GM18520 (cell line): ENCODE measurements at regions not wholly inside any gene's neighbourhood (a gene's known extent, or its start where the extent isn't known, plus 50 kb on each side); places are given as distances from the start of the nearest gene placed in this dataset.

ENCODE experiments used
- ATAC-seq: cut with Tn5 transposase; IDR thresholded peaks from one replicate; pipeline ENCODE4 v1.9.1; 2021; ENCODE audit not compliant: unreplicated experiment

GRCh38 chr5:96247097-96247701, 185.8 kb downstream of the PCSK1 start:
- no peak for ATAC-seq

GRCh38 chr5:96245140-96246091, 187.6 kb downstream of the PCSK1 start:
- ATAC-seq = no peak

GRCh38 chr5:96244696-96245095, 188.4 kb downstream of the PCSK1 start:
- no peak for ATAC-seq

- no peak for ATAC-seq
These were observed 189.2 kb downstream of the PCSK1 start for GRCh38 chr5:96243862-96244261.

- no peak for ATAC-seq
These were observed 189.8 kb downstream of the PCSK1 start for GRCh38 chr5:96243203-96243602.

- no peak for ATAC-seq
These were observed 190.5 kb downstream of the PCSK1 start for GRCh38 chr5:96242571-96242970.

GRCh38 chr5:96236831-96237230, 196.2 kb downstream of the PCSK1 start:
- no peak for ATAC-seq

GRCh38 chr5:96236051-96236450, 197.0 kb downstream of the PCSK1 start:
- no peak for ATAC-seq

- no peak for ATAC-seq
These were observed 197.8 kb downstream of the PCSK1 start for GRCh38 chr5:96235008-96235910.

- no peak for ATAC-seq
These were observed 200.4 kb downstream of the PCSK1 start for GRCh38 chr5:96232602-96233001.

- ATAC-seq = no peak
These were observed 203.9 kb downstream of the PCSK1 start for GRCh38 chr5:96229188-96229587.

- no peak for ATAC-seq
These were observed 204.6 kb downstream of the PCSK1 start for GRCh38 chr5:96228408-96228807.

GRCh38 chr5:96227957-96228356, 205.1 kb downstream of the PCSK1 start:
- no peak for ATAC-seq

- no peak for ATAC-seq
These were observed 206.0 kb downstream of the PCSK1 start for GRCh38 chr5:96226941-96227552.

GRCh38 chr5:96222129-96222528, 210.9 kb downstream of the PCSK1 start:
- no peak for ATAC-seq

- peak; percentile 53 for ATAC-seq
These were observed 212.2 kb downstream of the PCSK1 start for GRCh38 chr5:96220610-96221390.

GRCh38 chr5:96219580-96220281, 213.3 kb downstream of the PCSK1 start:
- no peak for ATAC-seq

- no peak for ATAC-seq
These were observed 214.4 kb downstream of the PCSK1 start for GRCh38 chr5:96218653-96219052.

GRCh38 chr5:96214442-96215197, 218.4 kb downstream of the PCSK1 start:
- ATAC-seq = no peak
